HG02938 (cell line): ENCODE measurements at regions not wholly inside any gene's neighbourhood (a gene's known extent, or its start where the extent isn't known, plus 50 kb on each side); places are given as distances from the start of the nearest gene placed in this dataset.
"Not testable (repeated sequence)": the region's sequence is repeated elsewhere in the genome, so short reads cannot be mapped to it uniquely, and the experiment has no call there.

ENCODE experiments used
- ATAC-seq: cut with Tn5 transposase; IDR thresholded peaks from one replicate; pipeline ENCODE4 v1.9.1; 2021; ENCODE audit warnings: mild to moderate bottlenecking, moderate library complexity; ENCODE audit not compliant: unreplicated experiment

DNA sequence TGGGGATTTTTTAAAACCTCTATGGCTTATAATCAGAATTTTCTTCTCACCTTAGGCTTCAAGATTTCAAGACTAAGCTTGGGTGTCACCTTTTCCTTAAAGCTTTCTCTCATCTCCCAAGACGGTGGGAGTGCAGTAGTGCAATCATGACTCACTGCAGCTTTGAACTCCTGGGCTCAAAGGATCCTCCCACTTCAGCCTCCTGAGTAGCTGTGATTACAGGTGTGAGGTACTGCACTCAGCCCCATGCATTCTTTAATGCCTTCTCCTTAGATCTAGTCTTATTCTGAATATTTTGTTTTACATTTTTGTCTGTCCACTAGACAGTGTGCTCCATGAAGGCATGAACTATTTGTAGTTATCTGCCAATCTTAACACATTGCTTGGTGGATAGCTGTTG lies 55.7 kb upstream of the FAT3 start:
- no peak for ATAC-seq

DNA sequence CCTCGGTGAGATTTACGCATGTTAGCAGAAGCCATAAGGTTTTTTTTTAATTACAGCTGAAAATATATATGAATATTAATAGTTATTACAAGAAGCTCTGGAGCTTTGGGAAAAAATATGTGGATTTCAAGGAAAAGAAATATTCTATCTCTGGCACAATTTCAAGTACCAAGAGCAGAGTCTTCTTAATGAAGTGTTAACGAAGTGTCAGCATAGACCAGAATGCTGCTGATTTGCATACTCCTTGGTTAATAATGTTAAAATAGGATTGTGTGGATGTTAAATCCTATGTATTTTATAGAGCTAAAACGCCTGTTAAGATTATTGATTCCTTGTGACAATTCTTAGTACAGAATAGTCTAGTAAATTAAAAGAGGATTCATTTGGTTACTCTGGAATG lies 57.0 kb upstream of the FAT3 start:
- ATAC-seq = no peak

DNA sequence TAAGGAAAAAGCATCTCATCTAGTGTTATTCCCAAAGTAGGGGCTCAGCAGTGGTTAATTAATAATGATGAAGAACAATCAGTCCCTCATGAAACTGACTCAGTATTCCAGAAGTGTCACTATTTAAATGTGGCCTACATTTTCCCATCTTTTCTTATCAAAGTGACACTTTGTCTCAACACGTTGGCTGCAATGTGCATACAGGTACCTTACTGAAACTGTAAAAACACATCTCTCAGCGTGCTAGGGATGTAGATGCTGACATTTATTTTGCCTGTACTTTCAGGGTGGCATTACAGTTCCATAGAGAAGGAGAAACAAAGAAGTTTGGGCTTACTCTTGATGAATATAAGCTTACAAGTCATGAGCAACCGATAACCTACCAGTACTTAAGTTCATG lies 58.3 kb upstream of the FAT3 start:
- no peak for ATAC-seq

GRCh38 chr11:92163879-92164278 lies 60.7 kb upstream of the FAT3 start:
- ATAC-seq = no peak

DNA sequence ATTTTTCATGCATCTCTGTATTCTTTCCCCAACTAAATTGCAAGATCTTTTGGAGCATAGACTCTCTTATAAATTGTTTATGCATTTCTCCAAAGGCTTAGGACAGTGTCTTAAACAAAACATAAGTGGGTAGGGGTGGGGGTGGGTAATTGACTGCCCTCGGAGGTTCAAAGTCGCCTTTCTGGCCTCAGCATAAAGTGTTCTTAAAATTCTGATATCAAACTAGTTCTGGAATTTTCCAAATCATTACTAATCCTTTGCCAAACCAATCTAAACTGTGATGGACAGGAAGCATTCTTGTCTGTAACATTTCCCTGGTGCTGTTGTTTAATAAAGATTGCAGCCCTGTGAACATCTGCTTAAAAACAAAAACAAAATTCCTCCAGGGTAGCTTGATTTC lies 61.8 kb upstream of the FAT3 start:
- no peak for ATAC-seq

- no peak for ATAC-seq
These were observed 64.7 kb upstream of the FAT3 start for GRCh38 chr11:92159931-92160330.

GRCh38 chr11:92157390-92157789 lies 67.2 kb upstream of the FAT3 start:
- not testable (repeated sequence) for ATAC-seq

DNA sequence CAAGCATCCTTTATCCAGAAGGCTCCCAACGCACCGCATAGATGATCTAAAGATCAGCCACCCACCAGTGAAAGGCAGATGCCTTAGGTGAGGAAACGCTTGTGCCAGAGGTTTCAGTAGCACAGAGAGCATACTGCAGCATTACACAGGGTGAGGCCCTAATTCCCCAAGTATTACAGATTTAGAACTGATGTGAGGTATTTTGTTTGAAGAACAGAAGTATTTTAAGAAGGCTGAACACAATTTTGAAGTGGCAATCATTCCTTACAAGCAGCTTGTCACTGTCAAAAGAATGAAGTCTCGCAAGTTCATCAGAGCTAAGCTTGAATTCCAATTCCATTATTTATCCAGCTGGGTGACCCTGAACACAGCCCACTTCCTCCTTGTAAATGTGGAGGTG lies 70.0 kb upstream of the FAT3 start:
- ATAC-seq = no peak

DNA sequence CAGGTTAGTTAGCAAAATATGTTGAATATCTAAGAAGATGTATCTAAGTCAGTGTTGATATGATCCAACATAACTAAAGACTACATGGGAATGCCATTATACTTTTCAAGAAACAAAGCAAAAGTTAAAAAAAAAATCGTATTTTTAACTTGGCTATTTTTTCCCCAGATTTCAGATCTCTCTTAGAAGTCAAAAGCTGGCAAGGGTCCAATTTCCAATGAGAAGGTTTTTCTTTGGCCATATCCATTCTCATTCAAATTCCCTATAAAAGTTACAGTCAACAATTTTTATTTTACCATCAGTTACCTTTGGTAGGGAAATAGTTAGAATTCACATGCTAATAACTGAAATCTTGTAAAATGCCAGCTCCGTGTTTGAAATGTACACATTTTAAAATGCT lies 70.5 kb upstream of the FAT3 start:
- ATAC-seq = no peak

DNA sequence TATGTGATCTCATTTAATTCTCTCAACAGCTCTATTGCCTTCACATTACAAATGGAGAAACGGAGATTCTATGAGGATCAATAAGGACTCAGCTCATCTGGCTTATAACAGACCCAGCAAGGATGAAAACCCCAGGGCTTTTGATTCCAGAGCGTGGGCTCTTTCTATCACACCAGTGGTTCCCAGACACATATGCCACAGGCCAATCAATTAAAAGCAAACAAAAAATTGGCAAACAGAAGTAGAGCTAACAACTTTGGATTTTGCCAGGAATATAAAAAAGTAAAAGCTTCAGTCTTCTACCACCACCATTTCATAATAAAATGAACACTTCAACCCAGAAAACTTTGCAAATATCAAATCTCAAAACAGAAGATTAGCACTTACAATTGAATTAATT lies 71.1 kb upstream of the FAT3 start:
- no peak for ATAC-seq

DNA sequence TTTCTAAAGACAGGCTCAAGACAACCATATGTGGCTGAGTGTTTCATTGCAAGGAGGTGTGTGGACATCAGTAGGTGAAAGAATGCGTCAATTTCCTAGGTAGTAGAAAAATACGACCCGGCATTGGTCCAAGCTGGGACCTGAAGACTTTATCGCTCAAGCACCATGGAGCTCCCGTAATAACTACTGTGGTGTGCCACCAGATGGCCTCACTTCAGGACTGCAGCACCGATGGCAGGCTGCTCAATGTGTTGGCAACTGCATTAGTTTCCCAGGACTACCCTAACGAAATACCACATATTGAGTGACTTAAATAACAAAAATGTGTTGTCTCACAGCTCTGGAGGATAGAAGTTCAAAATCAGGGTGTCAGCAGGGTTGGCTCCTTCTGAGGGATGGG lies 72.4 kb upstream of the FAT3 start:
- no peak for ATAC-seq

GRCh38 chr11:92149996-92150395 lies 74.6 kb upstream of the FAT3 start:
- ATAC-seq = no peak

DNA sequence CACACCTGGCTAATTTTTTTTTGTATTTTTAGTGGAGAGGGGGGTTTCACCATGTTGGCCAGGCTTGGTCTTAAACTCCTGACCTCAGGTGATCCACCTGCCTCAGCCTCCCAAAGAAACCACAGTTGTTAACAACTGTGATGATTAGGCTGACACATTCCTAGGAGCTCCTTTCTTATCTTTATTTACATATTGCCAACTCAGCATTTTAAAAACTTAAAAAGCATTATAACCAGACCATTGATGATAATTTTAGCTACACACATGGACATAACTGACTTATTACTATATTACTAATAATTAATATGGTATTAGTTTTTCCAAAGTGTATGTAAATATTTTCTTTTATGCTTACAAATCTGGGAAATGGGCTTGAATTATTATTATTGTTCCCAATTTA lies 82.9 kb upstream of the FAT3 start:
- no peak for ATAC-seq

DNA sequence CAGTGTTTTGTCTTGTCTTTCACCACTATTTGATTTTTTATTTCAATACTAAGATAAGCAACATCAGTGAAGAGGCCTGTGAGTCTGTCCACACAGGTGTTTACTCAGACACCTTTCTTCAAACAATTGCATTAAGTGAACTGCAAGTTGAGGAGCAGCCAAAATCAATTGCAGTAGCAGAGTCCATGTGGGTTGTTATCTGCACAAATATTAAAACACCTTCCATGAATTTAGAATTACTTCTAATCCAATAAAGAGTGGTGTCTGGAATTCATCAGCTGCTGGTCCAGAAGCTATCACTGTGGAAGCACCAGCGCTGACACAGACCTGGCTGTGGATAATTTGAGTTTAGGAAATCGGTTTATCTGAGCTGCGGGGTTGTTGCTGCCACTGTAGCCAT lies 83.5 kb upstream of the FAT3 start:
- ATAC-seq = no peak

DNA sequence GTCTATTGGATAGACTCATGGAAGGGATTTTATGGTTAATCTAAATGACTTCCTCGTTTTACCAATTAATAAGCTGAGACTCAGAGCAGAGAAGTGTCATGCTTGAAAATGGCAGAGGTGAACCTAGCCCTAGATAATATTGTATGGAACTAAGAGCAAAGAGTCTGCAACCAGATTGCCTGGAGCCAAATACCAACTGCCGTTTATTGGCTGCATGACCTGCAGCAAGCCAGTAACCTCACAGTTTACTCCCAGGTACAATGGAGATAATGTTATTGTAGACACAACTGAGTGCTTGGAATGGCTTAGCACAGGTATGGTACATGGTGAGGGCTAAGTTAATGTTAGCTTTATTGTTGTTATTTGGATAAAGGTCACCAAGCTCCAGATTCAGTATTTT lies 84.6 kb upstream of the FAT3 start:
- ATAC-seq = no peak

GRCh38 chr11:92138296-92138695 lies 86.3 kb upstream of the FAT3 start:
- ATAC-seq = no peak

DNA sequence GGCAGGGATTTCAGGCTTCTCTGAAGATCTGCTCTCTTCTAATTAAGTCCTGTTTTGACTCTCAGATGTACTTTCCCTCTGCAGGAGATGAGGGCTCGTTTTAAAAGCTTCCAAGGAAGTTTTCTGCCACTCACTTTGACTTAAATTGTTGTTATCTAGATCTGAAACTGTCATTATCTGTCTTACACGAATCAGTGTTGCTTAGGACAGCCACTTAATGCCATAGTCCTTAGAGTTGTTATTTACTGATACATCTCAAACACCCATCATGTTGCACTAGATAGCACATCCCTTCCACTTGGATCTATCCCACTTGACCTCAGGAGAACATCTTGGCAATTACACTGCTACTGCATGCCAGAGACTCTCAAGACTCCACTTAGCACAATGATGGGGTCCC lies 86.9 kb upstream of the FAT3 start:
- no peak for ATAC-seq

DNA sequence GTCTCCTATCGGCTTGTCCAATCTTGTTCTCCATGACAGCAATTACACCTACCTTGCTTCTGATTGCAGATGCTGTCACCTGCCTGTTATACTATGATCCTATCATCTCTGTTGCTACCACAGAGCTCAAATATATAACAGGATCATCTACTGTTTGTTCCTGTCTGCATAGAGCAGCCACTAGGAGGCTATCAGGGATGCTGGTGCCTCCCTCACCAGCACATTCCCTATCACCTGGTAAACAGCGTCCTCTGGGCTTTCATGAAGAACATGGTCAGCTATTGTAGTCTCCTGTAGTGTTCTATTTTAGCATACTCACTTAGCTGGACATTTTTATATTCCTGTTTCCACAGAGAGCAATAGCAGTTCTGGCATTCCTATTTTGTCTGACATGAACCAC lies 87.8 kb upstream of the FAT3 start:
- no peak for ATAC-seq

DNA sequence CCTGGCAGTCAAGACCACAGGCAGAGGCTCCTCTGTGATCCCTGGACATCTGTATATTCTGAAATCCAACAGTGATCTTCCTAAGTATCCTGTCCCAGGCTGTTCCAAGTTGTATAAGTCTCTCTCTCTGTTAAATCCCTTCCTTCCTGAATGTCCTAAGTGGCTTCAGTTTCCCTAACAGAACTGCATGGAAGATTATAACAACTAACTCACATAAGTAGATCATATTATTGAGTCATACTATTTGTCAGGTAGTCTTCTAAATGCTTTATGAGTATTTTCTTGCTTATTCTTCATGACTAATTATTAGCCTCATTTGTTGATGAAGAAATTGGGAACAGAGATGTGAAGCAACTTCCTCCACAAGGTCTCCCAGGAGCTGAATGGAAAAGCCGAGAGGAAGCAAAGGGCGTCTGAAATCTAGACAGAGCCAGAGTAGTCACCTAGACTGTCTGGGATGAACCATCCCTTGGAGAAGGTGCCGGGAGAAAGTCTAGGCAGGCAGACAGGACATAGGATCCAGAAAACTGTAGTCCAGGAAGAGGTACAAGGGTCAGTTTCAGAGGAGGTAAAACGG lies 93.2 kb upstream of the FAT3 start:
- ATAC-seq = no peak

- ATAC-seq = no peak
These were observed 94.2 kb upstream of the FAT3 start for GRCh38 chr11:92130421-92130831.

DNA sequence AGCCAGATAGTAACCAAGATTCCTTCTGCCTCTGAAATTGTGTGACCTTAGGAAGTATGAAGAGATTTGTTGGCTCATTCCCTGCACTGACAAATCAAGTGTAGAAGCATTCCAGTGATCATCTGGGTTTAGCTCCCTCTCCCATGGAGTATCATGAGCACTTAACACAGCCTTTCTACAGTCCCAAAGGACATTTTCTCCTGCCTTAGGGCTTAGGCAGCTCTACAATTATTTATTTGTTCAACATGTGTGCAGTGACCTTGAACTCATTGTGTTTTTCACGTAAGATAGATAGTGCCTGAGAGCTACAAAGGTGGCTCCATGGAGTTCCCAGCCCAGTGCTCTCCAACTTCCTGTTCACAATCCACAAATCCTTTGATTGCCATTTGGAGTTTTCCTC lies 94.8 kb upstream of the FAT3 start:
- no peak for ATAC-seq

- ATAC-seq = no peak
These were observed 96.6 kb upstream of the FAT3 start for GRCh38 chr11:92128026-92128425.

- no peak for ATAC-seq
These were observed 99.3 kb upstream of the FAT3 start for GRCh38 chr11:92125321-92125720.

DNA sequence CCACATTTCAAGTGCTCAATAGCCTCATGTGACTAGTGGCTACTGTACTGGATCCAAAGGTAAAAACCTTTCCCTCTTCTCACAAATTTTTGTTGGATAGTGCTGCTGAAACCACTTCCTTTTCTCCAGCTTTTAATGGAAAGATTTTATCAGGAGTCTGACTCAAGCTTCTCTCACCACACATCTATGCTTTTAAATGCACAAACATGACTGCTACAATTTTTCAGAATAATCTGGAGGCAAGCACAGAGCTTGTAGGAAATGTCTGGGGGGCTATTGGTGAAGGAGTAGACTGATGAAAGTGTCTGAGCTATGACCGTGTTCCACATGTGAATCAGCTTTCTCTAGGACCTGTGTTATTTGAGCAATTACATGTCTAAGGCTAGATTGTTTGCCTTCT lies 101.1 kb upstream of the FAT3 start:
- no peak for ATAC-seq
